ENCODE measurements at regions not wholly inside any gene's neighbourhood (a gene's known extent, or its start where the extent isn't known, plus 50 kb on each side); places are given as distances from the start of the nearest gene placed in this dataset.

GRCh38 chr18:51603111-51603510 is 405.6 kb upstream of the MEX3C start:
- H3K4me3 ChIP-seq (replicated peaks; ENCODE audit: insufficient read depth, low read length), result no peak overlapping the region
- TF ChIP-seq SPI1 (IDR thresholded peaks at IDR 0.05; ENCODE audit: borderline replicate concordance, low read depth) (no peak), REST (IDR thresholded peaks at IDR 0.05; ENCODE audit: insufficient replicate concordance, low read depth) (no peak), POLR2AphosphoS5 (IDR thresholded peaks at IDR 0.05; ENCODE audit: low read depth) (no peak), CTCF (IDR thresholded peaks at IDR 0.05; ENCODE audit: insufficient read depth, low read length) (no peak), GABPA (IDR thresholded peaks at IDR 0.05; ENCODE audit: low read depth) (no peak)
- no peak for DNase-seq (ENCODE audit: low read depth in 1 of 2, low spot score in 1 of 2)
- H3K27me3 ChIP-seq (ENCODE audit: insufficient read depth, poor library complexity, severe bottlenecking), result no peaks in the 10 kb centered on the region
- H3K27ac ChIP-seq (replicated peaks), result no peak overlapping the region

- Histone ChIP-seq H3K4me3 (replicated peaks; ENCODE audit: insufficient read depth, low read length) (no peak overlapping the region), H3K27ac (replicated peaks) (no peak overlapping the region)
- DNase-seq (ENCODE audit: low read depth in 1 of 2, low spot score in 1 of 2), result no peak
Measured at GRCh38 chr18:51603551-51603950, 406.1 kb upstream of the MEX3C start.

GRCh38 chr18:51610481-51610880 is 413.0 kb upstream of the MEX3C start:
- DNase-seq (ENCODE audit: low read depth in 1 of 2, low spot score in 1 of 2), result no peak
- Histone ChIP-seq H3K4me3 (replicated peaks; ENCODE audit: insufficient read depth, low read length) (no peak overlapping the region), H3K27ac (replicated peaks) (no peak overlapping the region), H3K27me3 (ENCODE audit: insufficient read depth, poor library complexity, severe bottlenecking) (no peaks in the 10 kb centered on the region)
- TF ChIP-seq CTCF (IDR thresholded peaks at IDR 0.05; ENCODE audit: insufficient read depth, low read length), result no peak
- TF ChIP-seq POLR2AphosphoS5 (IDR thresholded peaks at IDR 0.05; ENCODE audit: low read depth), result no peak
- no peak for TF ChIP-seq GABPA (IDR thresholded peaks at IDR 0.05; ENCODE audit: low read depth)
- TF ChIP-seq REST (IDR thresholded peaks at IDR 0.05; ENCODE audit: insufficient replicate concordance, low read depth), result no peak
- no peak for TF ChIP-seq SPI1 (IDR thresholded peaks at IDR 0.05; ENCODE audit: borderline replicate concordance, low read depth)

More at GRCh38 chr18:51603551-51603950, 406.1 kb upstream of the MEX3C start:
- no peaks in the 10 kb centered on the region for H3K27me3 ChIP-seq (ENCODE audit: insufficient read depth, poor library complexity, severe bottlenecking)
- TF ChIP-seq REST (IDR thresholded peaks at IDR 0.05; ENCODE audit: insufficient replicate concordance, low read depth), result no peak
- TF ChIP-seq POLR2AphosphoS5 (IDR thresholded peaks at IDR 0.05; ENCODE audit: low read depth), result no peak
- no peak for TF ChIP-seq CTCF (IDR thresholded peaks at IDR 0.05; ENCODE audit: insufficient read depth, low read length)
- TF ChIP-seq SPI1 (IDR thresholded peaks at IDR 0.05; ENCODE audit: borderline replicate concordance, low read depth), result no peak
- no peak for TF ChIP-seq GABPA (IDR thresholded peaks at IDR 0.05; ENCODE audit: low read depth)

Data from HL-60 (cell line).